ENCODE measurements at regions not wholly inside any gene's neighbourhood (a gene's known extent, or its start where the extent isn't known, plus 50 kb on each side); places are given as distances from the start of the nearest gene placed in this dataset.

DNA sequence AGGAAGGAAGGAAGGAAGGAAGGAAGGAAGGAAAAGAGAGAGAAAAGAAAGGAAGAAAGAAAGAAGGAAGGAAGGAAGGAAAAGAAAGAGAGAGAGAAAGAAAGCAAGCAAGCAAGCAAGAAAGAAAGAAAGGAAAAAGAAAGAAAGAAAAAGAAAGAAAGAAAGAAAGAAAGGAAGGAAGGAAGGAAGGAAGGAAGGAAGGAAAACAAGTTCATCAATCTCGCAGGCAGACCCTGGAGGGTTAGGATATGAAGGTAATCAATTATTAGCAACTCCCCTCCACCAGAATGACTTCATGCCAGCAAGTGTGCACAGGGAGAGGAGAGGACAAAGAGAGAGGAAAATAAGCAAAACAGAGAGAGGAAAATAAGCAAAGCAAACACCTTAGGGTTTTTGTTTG, 80.2 kb downstream of the MTNR1A start:
- no peaks in the 10 kb centered on the region for H3K36me3 ChIP-seq (ENCODE audit: control insufficient read depth, insufficient read depth, low read length)
- H3K79me1 ChIP-seq (ENCODE audit: low read depth in 1 of 2, low read length in 2 of 2) = no peaks in the 10 kb centered on the region
- H3K9ac ChIP-seq (ENCODE audit: low read depth, low read length) = no peak overlapping the region
- H3K27ac ChIP-seq (ENCODE audit: insufficient read depth, low read length) = no peak overlapping the region
- H2BK20ac ChIP-seq (ENCODE audit: low read depth, low read length) = no peak overlapping the region
- intact Hi-C loops (cut with micrococcal nuclease) (loop anchor here (10.0 kb wide), 1 partner anchor 280 kb away; the partner anchor contains the start of gene CYP4V2), dilution Hi-C loops (cut with HindIII; ENCODE audit: low sequenced_read_pairs, unreplicated experiment) (no loop called here), in situ Hi-C loops (cut with MboI; ENCODE audit: low sequenced_read_pairs) (no loop called here)
- CTCF ChIA-PET = no interaction called here
- no peak overlapping the region for H3K4me2 ChIP-seq (ENCODE audit: low read depth, low read length)
- H2AFZ ChIP-seq (replicated peaks; ENCODE audit: low read length, poor library complexity) = no peak overlapping the region
- H3K14ac ChIP-seq (replicated peaks; ENCODE audit: low read depth, low read length) = no peak overlapping the region
- H2BK5ac ChIP-seq (ENCODE audit: low read depth, low read length, poor library complexity, severe bottlenecking) = no peak overlapping the region
- no peaks in the 10 kb centered on the region for H3K9me1 ChIP-seq (ENCODE audit: insufficient read depth, low read length)
- no peak overlapping the region for H4K8ac ChIP-seq (ENCODE audit: low read depth in 2 of 2, low read length in 2 of 2)
- no peak overlapping the region for H3K4me3 ChIP-seq (ENCODE audit: insufficient read depth, low read depth, low read length)
- no peak overlapping the region for H2AK9ac ChIP-seq (replicated peaks; ENCODE audit: low read depth, low read length, poor library complexity)
- TF ChIP-seq POLR2A (IDR thresholded peaks at IDR 0.05; ENCODE audit: low read depth, low read length) (no peak), RCOR1 (IDR thresholded peaks at IDR 0.05; ENCODE audit: insufficient replicate concordance, low read length) (no peak), MAZ (IDR thresholded peaks at IDR 0.05; ENCODE audit: borderline replicate concordance, low read depth, low read length) (no peak), CHD1 (IDR thresholded peaks at IDR 0.05; ENCODE audit: low read depth, low read length) (no peak), NFE2L2 (IDR thresholded peaks at IDR 0.05; ENCODE audit: low read depth, low read length) (no peak), MAFK (IDR thresholded peaks at IDR 0.05; ENCODE audit: low read depth, low read length) (no peak), SMC3 (IDR thresholded peaks at IDR 0.05; ENCODE audit: low read depth, low read length) (no peak), RFX5 (IDR thresholded peaks at IDR 0.05; ENCODE audit: low read depth, low read length) (no peak), CEBPB (IDR thresholded peaks at IDR 0.05; ENCODE audit: low read depth, low read length) (no peak), RAD21 (IDR thresholded peaks at IDR 0.05; ENCODE audit: low read length) (no peak), BHLHE40 (IDR thresholded peaks at IDR 0.05; ENCODE audit: low read depth, low read length) (no peak), MXI1 (IDR thresholded peaks at IDR 0.05; ENCODE audit: borderline replicate concordance, low read depth, low read length) (no peak), FOS (IDR thresholded peaks at IDR 0.05; ENCODE audit: low read depth, low read length) (no peak)
- TF ChIP-seq, protein P1, sequence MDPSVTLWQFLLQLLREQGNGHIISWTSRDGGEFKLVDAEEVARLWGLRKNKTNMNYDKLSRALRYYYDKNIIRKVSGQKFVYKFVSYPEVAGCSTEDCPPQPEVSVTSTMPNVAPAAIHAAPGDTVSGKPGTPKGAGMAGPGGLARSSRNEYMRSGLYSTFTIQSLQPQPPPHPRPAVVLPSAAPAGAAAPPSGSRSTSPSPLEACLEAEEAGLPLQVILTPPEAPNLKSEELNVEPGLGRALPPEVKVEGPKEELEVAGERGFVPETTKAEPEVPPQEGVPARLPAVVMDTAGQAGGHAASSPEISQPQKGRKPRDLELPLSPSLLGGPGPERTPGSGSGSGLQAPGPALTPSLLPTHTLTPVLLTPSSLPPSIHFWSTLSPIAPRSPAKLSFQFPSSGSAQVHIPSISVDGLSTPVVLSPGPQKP (IDR thresholded peaks at IDR 0.05; ENCODE audit: borderline replicate concordance, low read depth, low read length) = no peak
- TF ChIP-seq, protein P2, sequence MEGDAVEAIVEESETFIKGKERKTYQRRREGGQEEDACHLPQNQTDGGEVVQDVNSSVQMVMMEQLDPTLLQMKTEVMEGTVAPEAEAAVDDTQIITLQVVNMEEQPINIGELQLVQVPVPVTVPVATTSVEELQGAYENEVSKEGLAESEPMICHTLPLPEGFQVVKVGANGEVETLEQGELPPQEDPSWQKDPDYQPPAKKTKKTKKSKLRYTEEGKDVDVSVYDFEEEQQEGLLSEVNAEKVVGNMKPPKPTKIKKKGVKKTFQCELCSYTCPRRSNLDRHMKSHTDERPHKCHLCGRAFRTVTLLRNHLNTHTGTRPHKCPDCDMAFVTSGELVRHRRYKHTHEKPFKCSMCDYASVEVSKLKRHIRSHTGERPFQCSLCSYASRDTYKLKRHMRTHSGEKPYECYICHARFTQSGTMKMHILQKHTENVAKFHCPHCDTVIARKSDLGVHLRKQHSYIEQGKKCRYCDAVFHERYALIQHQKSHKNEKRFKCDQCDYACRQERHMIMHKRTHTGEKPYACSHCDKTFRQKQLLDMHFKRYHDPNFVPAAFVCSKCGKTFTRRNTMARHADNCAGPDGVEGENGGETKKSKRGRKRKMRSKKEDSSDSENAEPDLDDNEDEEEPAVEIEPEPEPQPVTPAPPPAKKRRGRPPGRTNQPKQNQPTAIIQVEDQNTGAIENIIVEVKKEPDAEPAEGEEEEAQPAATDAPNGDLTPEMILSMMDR (conservative IDR thresholded peaks at IDR 0.05; ENCODE audit: low read depth, low read length) = no peak
- TF ChIP-seq, protein P3, sequence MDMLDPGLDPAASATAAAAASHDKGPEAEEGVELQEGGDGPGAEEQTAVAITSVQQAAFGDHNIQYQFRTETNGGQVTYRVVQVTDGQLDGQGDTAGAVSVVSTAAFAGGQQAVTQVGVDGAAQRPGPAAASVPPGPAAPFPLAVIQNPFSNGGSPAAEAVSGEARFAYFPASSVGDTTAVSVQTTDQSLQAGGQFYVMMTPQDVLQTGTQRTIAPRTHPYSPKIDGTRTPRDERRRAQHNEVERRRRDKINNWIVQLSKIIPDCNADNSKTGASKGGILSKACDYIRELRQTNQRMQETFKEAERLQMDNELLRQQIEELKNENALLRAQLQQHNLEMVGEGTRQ (IDR thresholded peaks at IDR 0.05; ENCODE audit: low read depth, low read length) = no peak
- 0 out of 2 replicates have a peak, but pooled peaks cover 1% of the 10 kb centered on the region for H3K4me1 ChIP-seq (ENCODE audit: control insufficient read depth, insufficient read depth, low read length)
- H4K91ac ChIP-seq (ENCODE audit: insufficient read depth, low read depth, low read length) = no peak overlapping the region
- BruUV-seq (replicated peaks) = no TSS peak
- WGBS, 2 experiments (ENCODE audit: extremely low coverage in 2 of 2, insufficient read length in 1 of 2) = no CpG with 5 or more reads among the region's 1 CpG
- peaks cover 6% of the 10 kb centered on the region; the same call in 1 of the 2 replicates for H3K27me3 ChIP-seq (ENCODE audit: control insufficient read depth, insufficient read depth, low read length)
- no peak overlapping the region for H3K4ac ChIP-seq (ENCODE audit: low read depth, low read length)
- no peak for ATAC-seq (ENCODE audit: low read depth)
- POLR2A ChIA-PET (ENCODE audit: unreplicated experiment) = no interaction called here
- no peaks in the 10 kb centered on the region for H3K9me3 ChIP-seq (ENCODE audit: control insufficient read depth, insufficient read depth, low read length)
- H3K18ac ChIP-seq (ENCODE audit: low read depth, low read length) = no peak overlapping the region
- H4K5ac ChIP-seq (ENCODE audit: low read depth, low read length) = no peak overlapping the region
- H2AK5ac ChIP-seq (ENCODE audit: low read depth, low read length) = no peak overlapping the region
- no peak overlapping the region for H2BK15ac ChIP-seq (ENCODE audit: low read depth, low read length)
- no peaks in the 10 kb centered on the region for H4K20me1 ChIP-seq (ENCODE audit: insufficient read depth, low read length)
- DNase-seq = no peak
- H3K23ac ChIP-seq (ENCODE audit: low read depth, low read length) = no peak overlapping the region
- no peak overlapping the region for H3K56ac ChIP-seq (ENCODE audit: extremely low read depth, insufficient read depth, low read length)
- H2BK120ac ChIP-seq (ENCODE audit: low read depth, low read length) = no peak overlapping the region
